ENCODE measurements at regions not wholly inside any gene's neighbourhood (a gene's known extent, or its start where the extent isn't known, plus 50 kb on each side); places are given as distances from the start of the nearest gene placed in this dataset.
"Not testable (repeated sequence)": the region's sequence is repeated elsewhere in the genome, so short reads cannot be mapped to it uniquely, and the experiment has no call there.

DNA sequence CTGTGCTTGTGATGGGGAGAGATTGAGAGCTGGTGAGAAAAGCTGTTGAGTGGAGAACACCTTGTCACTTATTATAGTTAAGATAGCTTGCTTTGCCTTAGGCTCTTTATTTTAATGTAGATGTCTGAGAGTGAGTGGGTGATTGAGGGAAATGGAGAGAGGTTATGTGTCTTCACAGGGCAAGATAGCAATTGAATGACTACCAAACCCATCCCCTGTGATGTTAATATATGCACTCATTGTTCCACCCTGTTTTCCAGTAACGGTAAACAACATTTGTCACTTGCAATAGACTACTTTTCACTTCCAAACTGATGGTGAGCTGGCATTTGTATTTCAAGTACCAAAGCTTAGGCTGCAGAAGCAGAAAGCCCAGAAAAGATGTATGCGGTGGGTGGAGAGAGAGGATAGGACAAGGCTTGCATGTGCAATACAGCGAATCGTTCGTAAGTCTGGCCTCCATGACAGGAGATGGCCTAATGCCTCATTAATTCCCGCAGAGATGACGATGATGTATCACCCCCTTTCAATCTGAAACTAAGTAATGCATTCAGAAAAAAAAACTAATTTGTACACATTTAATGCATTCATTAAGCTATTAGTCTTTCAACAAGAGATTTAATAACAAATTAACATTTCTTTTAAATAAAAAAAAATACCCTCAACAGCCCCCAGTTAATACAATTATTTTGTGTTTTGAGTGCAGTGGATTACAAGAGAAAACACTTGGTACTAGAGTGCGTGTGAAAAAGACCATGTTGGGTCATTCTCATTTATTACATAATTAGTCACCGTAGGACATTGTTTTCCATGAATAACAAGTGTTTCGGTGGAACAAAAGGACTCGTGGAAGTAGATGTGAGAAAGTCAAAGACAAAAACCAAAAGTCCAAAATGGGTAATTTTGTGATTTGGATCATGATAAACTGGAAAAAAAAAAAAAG is 699.0 kb downstream of the BRINP1 start:
- no peaks in the 10 kb centered on the region for H3K4me1 ChIP-seq (ENCODE audit: control insufficient read depth in 2 of 3, insufficient read depth in 2 of 3, low read depth in 1 of 3, low read length in 3 of 3)
- peak in 1 of 5 donors; percentile 2 for DNase-seq
- H3K9ac ChIP-seq (ENCODE audit: low read length in 3 of 3), result no peak overlapping the region
- no peaks in the 10 kb centered on the region for H3K9me3 ChIP-seq (ENCODE audit: control insufficient read depth in 2 of 3, insufficient read depth in 1 of 3, low read length in 3 of 3)
- no peak for TF ChIP-seq CTCF (IDR thresholded peaks at IDR 0.05; ENCODE audit: borderline replicate concordance, extremely low read depth, insufficient read depth)
- intact Hi-C loops (cut with DNase I), result no loop called here
- FAIRE-seq, result no peak
- no peaks in the 10 kb centered on the region for H3K36me3 ChIP-seq (ENCODE audit: control insufficient read depth in 2 of 3, insufficient read depth in 3 of 3, low read length in 3 of 3)
- no peak overlapping the region for H3K27ac ChIP-seq (ENCODE audit: low read depth in 2 of 2, low read length in 2 of 2)
- H3K27me3 ChIP-seq (ENCODE audit: control insufficient read depth, insufficient read depth, low read length), result no peaks in the 10 kb centered on the region
- H3K4me3 ChIP-seq (ENCODE audit: low read length in 3 of 3), result no peak overlapping the region

DNA sequence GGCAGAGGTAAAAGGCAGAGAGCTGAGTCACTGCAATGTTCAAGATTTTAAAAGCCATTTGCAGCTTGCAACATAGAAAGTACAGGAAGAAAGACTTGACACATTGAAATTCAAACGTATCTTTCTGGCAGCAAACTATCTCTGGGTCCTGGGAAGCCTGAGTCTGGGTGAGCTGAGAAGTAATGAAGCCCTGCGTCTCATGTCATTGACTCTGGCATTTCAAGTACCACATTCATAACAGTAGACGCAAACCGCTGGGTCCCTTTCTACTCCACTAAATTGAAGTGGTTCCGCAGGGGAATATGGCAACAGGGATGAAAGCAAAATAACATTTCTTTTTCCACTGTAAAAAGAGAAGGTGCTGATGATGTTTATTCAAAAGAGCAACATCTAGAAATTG is 694.3 kb downstream of the BRINP1 start:
- FAIRE-seq, result no peak
- Histone ChIP-seq H3K4me1 (ENCODE audit: control insufficient read depth in 2 of 3, insufficient read depth in 2 of 3, low read depth in 1 of 3, low read length in 3 of 3) (no peaks in the 10 kb centered on the region), H3K9me3 (ENCODE audit: control insufficient read depth in 2 of 3, insufficient read depth in 1 of 3, low read length in 3 of 3) (no peaks in the 10 kb centered on the region), H3K27ac (ENCODE audit: low read depth in 2 of 2, low read length in 2 of 2) (no peak overlapping the region), H3K27me3 (ENCODE audit: control insufficient read depth, insufficient read depth, low read length) (no peaks in the 10 kb centered on the region), H3K4me3 (ENCODE audit: low read length in 3 of 3) (no peak overlapping the region), H3K36me3 (ENCODE audit: control insufficient read depth in 2 of 3, insufficient read depth in 3 of 3, low read length in 3 of 3) (no peaks in the 10 kb centered on the region), H3K9ac (ENCODE audit: low read length in 3 of 3) (no peak overlapping the region)
- TF ChIP-seq CTCF (IDR thresholded peaks at IDR 0.05; ENCODE audit: borderline replicate concordance, extremely low read depth, insufficient read depth), result no peak
- DNase-seq, result peak in 1 of 5 donors; percentile 1
- intact Hi-C loops (cut with DNase I), result no loop called here

GRCh38 chr9:118677936-118678653 is 691.1 kb downstream of the BRINP1 start:
- H3K36me3 ChIP-seq (ENCODE audit: control insufficient read depth in 2 of 3, insufficient read depth in 3 of 3, low read length in 3 of 3); H3K27ac ChIP-seq (ENCODE audit: low read depth in 2 of 2, low read length in 2 of 2); H3K4me3 ChIP-seq (ENCODE audit: low read length in 3 of 3); H3K27me3 ChIP-seq (ENCODE audit: control insufficient read depth, insufficient read depth, low read length); H3K9ac ChIP-seq (ENCODE audit: low read length in 3 of 3); H3K4me1 ChIP-seq (ENCODE audit: control insufficient read depth in 2 of 3, insufficient read depth in 2 of 3, low read depth in 1 of 3, low read length in 3 of 3); H3K9me3 ChIP-seq (ENCODE audit: control insufficient read depth in 2 of 3, insufficient read depth in 1 of 3, low read length in 3 of 3); FAIRE-seq; intact Hi-C loops (cut with DNase I): not testable (repeated sequence)
- peak in 1 of 5 donors; percentile 48 for DNase-seq

- Histone ChIP-seq H3K36me3 (ENCODE audit: control insufficient read depth in 2 of 3, insufficient read depth in 3 of 3, low read length in 3 of 3) (no peaks in the 10 kb centered on the region), H3K27me3 (ENCODE audit: control insufficient read depth, insufficient read depth, low read length) (no peaks in the 10 kb centered on the region), H3K9ac (ENCODE audit: low read length in 3 of 3) (no peak overlapping the region), H3K9me3 (ENCODE audit: control insufficient read depth in 2 of 3, insufficient read depth in 1 of 3, low read length in 3 of 3) (no peaks in the 10 kb centered on the region), H3K27ac (ENCODE audit: low read depth in 2 of 2, low read length in 2 of 2) (no peak overlapping the region), H3K4me3 (ENCODE audit: low read length in 3 of 3) (no peak overlapping the region), H3K4me1 (ENCODE audit: control insufficient read depth in 2 of 3, insufficient read depth in 2 of 3, low read depth in 1 of 3, low read length in 3 of 3) (no peaks in the 10 kb centered on the region)
- FAIRE-seq (no peak), DNase-seq (no peak)
- TF ChIP-seq CTCF (IDR thresholded peaks at IDR 0.05; ENCODE audit: borderline replicate concordance, extremely low read depth, insufficient read depth), result no peak
- intact Hi-C loops (cut with DNase I), result no loop called here
Observed at GRCh38 chr9:118686959-118687358, 682.3 kb downstream of the BRINP1 start.
